Fibroblast of pulmonary artery (primary cell): ENCODE measurements at regions not wholly inside any gene's neighbourhood (a gene's known extent, or its start where the extent isn't known, plus 50 kb on each side); places are given as distances from the start of the nearest gene placed in this dataset.

Source experiments
- DNase-seq: peaks from one replicate; pipeline ENCODE4 v3.0.0-alpha.2; 2010; ENCODE audit warnings: low read depth
- H3K4me3 ChIP-seq: replicated peaks from 2 replicates; pipeline ENCODE4 v1.5.1; 2011; ENCODE audit warnings: low read depth, mild to moderate bottlenecking, control low read depth, low read length, moderate library complexity
- CTCF ChIP-seq: IDR thresholded peaks from 2 replicates; pipeline ENCODE4 v1.5.1; 2011; ENCODE audit warnings: mild to moderate bottlenecking, control low read depth, low read length, inconsistent platforms; ENCODE audit errors: missing control alignments

GRCh38 chr11:116357784-116358544 is 414.8 kb downstream of the BUD13 start:
- no peak for TF ChIP-seq CTCF
- no peak for DNase-seq
- no peak overlapping the region for H3K4me3 ChIP-seq

- no peak overlapping the region for H3K4me3 ChIP-seq
- DNase-seq = no peak
- TF ChIP-seq CTCF = no peak
Measured at GRCh38 chr11:116356451-116356850, 416.3 kb downstream of the BUD13 start.

- TF ChIP-seq CTCF = no peak
- DNase-seq = no peak
Measured at GRCh38 chr11:116355104-116355503, 417.7 kb downstream of the BUD13 start.

GRCh38 chr11:116353589-116353988 is 419.2 kb downstream of the BUD13 start:
- H3K4me3 ChIP-seq = no peak overlapping the region
- no peak for DNase-seq
- TF ChIP-seq CTCF = no peak

More at GRCh38 chr11:116355104-116355503, 417.7 kb downstream of the BUD13 start:
- no peak overlapping the region for H3K4me3 ChIP-seq

GRCh38 chr11:116352881-116353280 is 419.9 kb downstream of the BUD13 start:
- no peak for TF ChIP-seq CTCF
- no peak for DNase-seq
- no peak overlapping the region for H3K4me3 ChIP-seq

- no peak overlapping the region for H3K4me3 ChIP-seq
- DNase-seq = no peak
- no peak for TF ChIP-seq CTCF
Measured at GRCh38 chr11:116348226-116348625, 424.6 kb downstream of the BUD13 start.

- no peak for TF ChIP-seq CTCF
- H3K4me3 ChIP-seq = no peak overlapping the region
- DNase-seq = no peak
Measured at GRCh38 chr11:116345575-116345974, 427.2 kb downstream of the BUD13 start.
